HG03280 (cell line): ENCODE measurements at regions not wholly inside any gene's neighbourhood (a gene's known extent, or its start where the extent isn't known, plus 50 kb on each side); places are given as distances from the start of the nearest gene placed in this dataset.

ENCODE experiments used
- ATAC-seq: cut with Tn5 transposase; IDR thresholded peaks from one replicate; pipeline ENCODE4 v1.9.1; 2021; ENCODE audit warnings: mild to moderate bottlenecking, moderate library complexity; ENCODE audit not compliant: unreplicated experiment

GRCh38 chr2:5985536-5986385 lies 293.6 kb downstream of the SOX11 start:
- ATAC-seq = no peak

- no peak for ATAC-seq
These were observed 294.9 kb downstream of the SOX11 start for GRCh38 chr2:5986801-5987787.

- ATAC-seq = no peak
These were observed 295.9 kb downstream of the SOX11 start for GRCh38 chr2:5988120-5988519.

- ATAC-seq = no peak
These were observed 297.9 kb downstream of the SOX11 start for GRCh38 chr2:5990086-5990485.

- no peak for ATAC-seq
These were observed 299.3 kb downstream of the SOX11 start for GRCh38 chr2:5991305-5991968.

GRCh38 chr2:5995832-5996231 lies 303.6 kb downstream of the SOX11 start:
- no peak for ATAC-seq

- ATAC-seq = no peak
These were observed 316.0 kb downstream of the SOX11 start for GRCh38 chr2:6008186-6008585.

GRCh38 chr2:6008726-6009125 lies 316.5 kb downstream of the SOX11 start:
- ATAC-seq = no peak

- no peak for ATAC-seq
These were observed 318.0 kb downstream of the SOX11 start for GRCh38 chr2:6010163-6010562.

- no peak for ATAC-seq
These were observed 319.7 kb downstream of the SOX11 start for GRCh38 chr2:6011921-6012320.

- ATAC-seq = no peak
These were observed 325.6 kb downstream of the SOX11 start for GRCh38 chr2:6017736-6018286.

- ATAC-seq = no peak
These were observed 332.0 kb downstream of the SOX11 start for GRCh38 chr2:6024229-6024628.

- ATAC-seq = no peak
These were observed 332.6 kb downstream of the SOX11 start for GRCh38 chr2:6024784-6025183.

- ATAC-seq = no peak
These were observed 333.2 kb downstream of the SOX11 start for GRCh38 chr2:6025391-6025790.

- ATAC-seq = no peak
These were observed 334.9 kb downstream of the SOX11 start for GRCh38 chr2:6027066-6027465.

GRCh38 chr2:6031200-6031867 lies 339.1 kb downstream of the SOX11 start:
- ATAC-seq = no peak

GRCh38 chr2:6036211-6036610 lies 344.0 kb downstream of the SOX11 start:
- ATAC-seq = no peak

- ATAC-seq = no peak
These were observed 351.1 kb downstream of the SOX11 start for GRCh38 chr2:6043238-6043637.

- no peak for ATAC-seq
These were observed 360.5 kb downstream of the SOX11 start for GRCh38 chr2:6052649-6053048.

- no peak for ATAC-seq
These were observed 361.6 kb downstream of the SOX11 start for GRCh38 chr2:6053743-6054142.
